HG03565 (cell line): ENCODE measurements at regions not wholly inside any gene's neighbourhood (a gene's known extent, or its start where the extent isn't known, plus 50 kb on each side); places are given as distances from the start of the nearest gene placed in this dataset.

ENCODE experiments used
- ATAC-seq: cut with Tn5 transposase; IDR thresholded peaks from one replicate; pipeline ENCODE4 v1.9.1; 2021; ENCODE audit warnings: mild to moderate bottlenecking, moderate library complexity; ENCODE audit not compliant: unreplicated experiment

- no peak for ATAC-seq
These were observed 145.6 kb upstream of the HABP2 start for GRCh38 chr10:113407218-113407617.

- no peak for ATAC-seq
These were observed 143.7 kb upstream of the HABP2 start for GRCh38 chr10:113409175-113409574.

- no peak for ATAC-seq
These were observed 142.2 kb upstream of the HABP2 start for GRCh38 chr10:113410618-113411017.

GRCh38 chr10:113411456-113411855, 141.4 kb upstream of the HABP2 start:
- ATAC-seq = no peak

- ATAC-seq = no peak
These were observed 140.7 kb upstream of the HABP2 start for GRCh38 chr10:113412161-113412560.

- no peak for ATAC-seq
These were observed 138.3 kb upstream of the HABP2 start for GRCh38 chr10:113414543-113414942.

GRCh38 chr10:113415246-113415645, 137.6 kb upstream of the HABP2 start:
- ATAC-seq = no peak

GRCh38 chr10:113420057-113420732, 132.7 kb upstream of the HABP2 start:
- no peak for ATAC-seq

GRCh38 chr10:113420733-113421675, 131.8 kb upstream of the HABP2 start:
- ATAC-seq = no peak

GRCh38 chr10:113422371-113422770, 130.5 kb upstream of the HABP2 start:
- ATAC-seq = no peak

- no peak for ATAC-seq
These were observed 128.7 kb upstream of the HABP2 start for GRCh38 chr10:113423981-113424721.

GRCh38 chr10:113425008-113425407, 127.8 kb upstream of the HABP2 start:
- no peak for ATAC-seq

- ATAC-seq = no peak
These were observed 127.3 kb upstream of the HABP2 start for GRCh38 chr10:113425541-113425951.

GRCh38 chr10:113426181-113426877, 126.5 kb upstream of the HABP2 start:
- ATAC-seq = no peak

GRCh38 chr10:113427236-113427735, 125.6 kb upstream of the HABP2 start:
- no peak for ATAC-seq

GRCh38 chr10:113427811-113428558, 124.9 kb upstream of the HABP2 start:
- no peak for ATAC-seq

- no peak for ATAC-seq
These were observed 122.0 kb upstream of the HABP2 start for GRCh38 chr10:113430634-113431397.

- ATAC-seq = no peak
These were observed 121.3 kb upstream of the HABP2 start for GRCh38 chr10:113431398-113432160.
